ENCODE measurements at regions not wholly inside any gene's neighbourhood (a gene's known extent, or its start where the extent isn't known, plus 50 kb on each side); places are given as distances from the start of the nearest gene placed in this dataset.

GRCh38 chr15:31463521-31464102, 137.0 kb downstream of the KLF13 start:
- no peak for DNase-seq (ENCODE audit: low spot score)
- TF ChIP-seq, protein P1, sequence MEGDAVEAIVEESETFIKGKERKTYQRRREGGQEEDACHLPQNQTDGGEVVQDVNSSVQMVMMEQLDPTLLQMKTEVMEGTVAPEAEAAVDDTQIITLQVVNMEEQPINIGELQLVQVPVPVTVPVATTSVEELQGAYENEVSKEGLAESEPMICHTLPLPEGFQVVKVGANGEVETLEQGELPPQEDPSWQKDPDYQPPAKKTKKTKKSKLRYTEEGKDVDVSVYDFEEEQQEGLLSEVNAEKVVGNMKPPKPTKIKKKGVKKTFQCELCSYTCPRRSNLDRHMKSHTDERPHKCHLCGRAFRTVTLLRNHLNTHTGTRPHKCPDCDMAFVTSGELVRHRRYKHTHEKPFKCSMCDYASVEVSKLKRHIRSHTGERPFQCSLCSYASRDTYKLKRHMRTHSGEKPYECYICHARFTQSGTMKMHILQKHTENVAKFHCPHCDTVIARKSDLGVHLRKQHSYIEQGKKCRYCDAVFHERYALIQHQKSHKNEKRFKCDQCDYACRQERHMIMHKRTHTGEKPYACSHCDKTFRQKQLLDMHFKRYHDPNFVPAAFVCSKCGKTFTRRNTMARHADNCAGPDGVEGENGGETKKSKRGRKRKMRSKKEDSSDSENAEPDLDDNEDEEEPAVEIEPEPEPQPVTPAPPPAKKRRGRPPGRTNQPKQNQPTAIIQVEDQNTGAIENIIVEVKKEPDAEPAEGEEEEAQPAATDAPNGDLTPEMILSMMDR (IDR thresholded peaks at IDR 0.05; ENCODE audit: extremely low read depth, missing control alignments): no peak

DNA sequence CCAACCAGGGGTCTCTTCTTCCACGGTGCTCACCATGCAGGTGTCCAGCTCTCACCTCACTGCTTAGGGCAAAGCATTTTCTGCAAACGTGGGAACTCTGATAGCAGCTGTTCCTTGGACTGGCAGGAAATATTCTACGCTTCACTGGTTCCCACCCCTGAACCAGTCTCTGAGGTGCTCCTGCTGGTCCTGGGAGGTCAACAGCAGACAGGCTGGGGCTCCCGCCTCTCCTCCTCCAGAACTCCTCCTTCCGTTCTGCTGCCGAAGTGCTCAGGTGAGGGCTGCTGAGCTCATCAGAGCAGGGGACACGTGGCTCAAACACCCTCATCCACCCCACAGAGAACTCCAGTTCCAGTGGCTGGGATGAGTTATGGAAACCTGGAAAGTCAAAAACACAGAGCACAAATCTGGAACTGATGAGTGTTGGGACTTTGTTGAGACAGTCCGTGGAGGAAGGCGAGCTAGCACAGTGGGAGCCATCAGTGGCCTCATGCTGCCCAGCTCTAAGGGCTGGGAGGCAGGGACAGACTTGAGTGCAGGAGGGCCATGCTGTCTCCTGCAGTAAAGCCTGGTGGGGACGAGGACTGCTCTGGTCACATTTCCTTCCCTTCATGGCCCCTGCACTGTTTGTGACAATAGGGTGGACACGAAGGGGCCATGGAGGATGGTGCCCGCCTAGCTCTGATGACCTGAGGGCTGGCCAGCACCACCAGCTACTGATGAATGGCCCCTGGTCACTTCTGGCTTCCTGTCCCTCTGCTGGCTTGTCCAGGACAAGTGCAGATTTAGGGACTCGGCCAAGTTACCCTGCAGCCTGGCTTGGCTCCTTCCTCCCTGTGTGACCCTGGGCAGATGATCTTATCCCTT, 137.8 kb downstream of the KLF13 start:
- DNase-seq (ENCODE audit: low spot score): no peak
- TF ChIP-seq, protein P1 (IDR thresholded peaks at IDR 0.05; ENCODE audit: extremely low read depth, missing control alignments): no peak

GRCh38 chr15:31465083-31465955, 138.7 kb downstream of the KLF13 start:
- DNase-seq (ENCODE audit: low spot score): no peak
- TF ChIP-seq, protein P1 (IDR thresholded peaks at IDR 0.05; ENCODE audit: extremely low read depth, missing control alignments): no peak

DNA sequence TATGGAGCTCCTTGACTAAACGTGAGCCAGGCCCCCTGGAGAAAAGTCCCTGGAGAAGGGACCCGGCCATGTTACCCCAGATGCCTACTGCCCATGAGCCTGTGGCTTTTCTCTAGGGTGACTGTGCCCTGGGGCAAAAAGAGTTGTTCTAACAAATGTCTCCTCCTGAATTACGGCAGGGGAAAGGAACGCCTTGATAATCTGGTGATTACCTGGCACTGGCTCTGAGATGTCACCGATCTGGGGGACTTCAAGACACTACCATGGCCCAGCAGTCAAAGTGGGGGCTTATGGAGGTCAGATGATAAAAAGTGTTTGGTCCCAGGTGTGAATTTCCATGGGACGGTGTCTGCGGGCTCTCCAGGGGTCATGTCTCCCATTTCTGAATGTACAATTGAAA, 140.7 kb downstream of the KLF13 start:
- TF ChIP-seq, protein P1 (IDR thresholded peaks at IDR 0.05; ENCODE audit: extremely low read depth, missing control alignments): no peak
- DNase-seq (ENCODE audit: low spot score): no peak

GRCh38 chr15:31468911-31469785, 142.5 kb downstream of the KLF13 start:
- TF ChIP-seq, protein P1 (IDR thresholded peaks at IDR 0.05; ENCODE audit: extremely low read depth, missing control alignments): no peak
- DNase-seq (ENCODE audit: low spot score): no peak

DNA sequence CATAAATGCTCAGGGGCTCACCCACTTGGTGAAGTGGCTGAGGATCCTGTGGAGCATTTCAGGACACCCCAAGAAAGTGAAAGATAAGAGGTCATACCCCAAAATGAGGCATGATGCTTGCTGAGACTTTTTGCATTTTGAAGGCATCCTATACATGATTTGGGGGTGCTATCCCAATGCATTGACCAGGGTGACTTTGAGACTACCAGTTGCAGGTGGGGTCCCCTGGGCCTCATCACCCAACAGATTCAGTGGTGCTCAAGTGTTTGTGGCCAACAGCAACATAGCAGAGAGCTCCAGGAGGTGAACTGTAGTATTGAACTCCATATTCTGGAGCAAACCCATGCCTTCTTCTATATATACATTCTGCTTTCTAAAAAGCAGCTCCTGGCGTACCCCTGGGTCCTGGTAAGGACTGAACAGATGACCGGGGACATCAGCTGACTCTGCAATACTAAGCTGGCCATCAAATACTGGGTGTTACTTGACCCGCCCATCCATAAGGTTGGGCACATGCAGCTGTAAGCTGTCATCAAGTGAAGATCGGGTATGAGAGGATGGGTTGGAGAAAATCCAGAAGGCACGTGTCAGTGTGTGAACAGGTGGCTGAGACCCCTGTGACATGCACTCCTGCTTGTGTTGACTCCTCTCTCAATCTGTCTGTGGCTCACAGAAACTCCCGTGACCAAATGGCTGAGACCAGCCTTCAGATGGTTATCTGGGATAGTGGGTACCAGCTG, 143.3 kb downstream of the KLF13 start:
- TF ChIP-seq, protein P1 (IDR thresholded peaks at IDR 0.05; ENCODE audit: extremely low read depth, missing control alignments): no peak
- DNase-seq (ENCODE audit: low spot score): no peak

Data from GM20000 (cell line).